ENCODE measurements at regions not wholly inside any gene's neighbourhood (a gene's known extent, or its start where the extent isn't known, plus 50 kb on each side); places are given as distances from the start of the nearest gene placed in this dataset.
"Not testable (repeated sequence)": the region's sequence is repeated elsewhere in the genome, so short reads cannot be mapped to it uniquely, and the experiment has no call there.

DNA sequence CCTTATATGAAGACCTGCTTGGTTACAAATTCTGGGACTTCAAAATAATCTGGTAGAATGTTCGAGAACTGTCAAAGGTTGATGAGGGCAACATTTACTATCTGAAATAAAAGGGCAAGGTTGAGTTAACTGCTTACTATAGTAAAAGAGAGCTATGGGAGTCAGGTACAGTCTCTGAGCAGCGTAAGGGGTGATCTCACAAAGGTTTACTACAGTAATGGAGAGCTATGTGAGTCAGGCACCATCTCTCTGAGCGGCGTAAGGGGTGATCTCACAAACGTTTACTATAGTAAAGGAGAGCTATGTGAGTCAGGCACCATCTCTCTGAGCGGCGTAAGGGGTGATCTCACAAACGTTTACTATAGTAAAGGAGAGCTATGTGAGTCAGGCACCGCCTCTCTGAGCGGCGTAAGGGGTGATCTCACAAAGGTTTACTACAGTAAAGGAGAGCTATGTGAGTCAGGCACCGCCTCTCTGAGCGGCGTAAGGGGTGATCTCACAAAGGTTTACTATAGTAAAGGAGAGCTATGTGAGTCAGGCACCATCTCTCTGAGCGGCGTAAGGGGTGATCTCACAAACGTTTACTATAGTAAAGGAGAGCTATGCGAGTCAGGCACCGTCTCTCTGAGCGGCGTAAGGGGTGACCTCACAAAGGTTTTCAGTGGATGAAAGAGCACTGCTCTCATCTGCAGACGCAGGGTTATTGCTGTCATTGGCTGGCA is 439.6 kb upstream of the B3GAT1 start:
- TF ChIP-seq, protein P1, sequence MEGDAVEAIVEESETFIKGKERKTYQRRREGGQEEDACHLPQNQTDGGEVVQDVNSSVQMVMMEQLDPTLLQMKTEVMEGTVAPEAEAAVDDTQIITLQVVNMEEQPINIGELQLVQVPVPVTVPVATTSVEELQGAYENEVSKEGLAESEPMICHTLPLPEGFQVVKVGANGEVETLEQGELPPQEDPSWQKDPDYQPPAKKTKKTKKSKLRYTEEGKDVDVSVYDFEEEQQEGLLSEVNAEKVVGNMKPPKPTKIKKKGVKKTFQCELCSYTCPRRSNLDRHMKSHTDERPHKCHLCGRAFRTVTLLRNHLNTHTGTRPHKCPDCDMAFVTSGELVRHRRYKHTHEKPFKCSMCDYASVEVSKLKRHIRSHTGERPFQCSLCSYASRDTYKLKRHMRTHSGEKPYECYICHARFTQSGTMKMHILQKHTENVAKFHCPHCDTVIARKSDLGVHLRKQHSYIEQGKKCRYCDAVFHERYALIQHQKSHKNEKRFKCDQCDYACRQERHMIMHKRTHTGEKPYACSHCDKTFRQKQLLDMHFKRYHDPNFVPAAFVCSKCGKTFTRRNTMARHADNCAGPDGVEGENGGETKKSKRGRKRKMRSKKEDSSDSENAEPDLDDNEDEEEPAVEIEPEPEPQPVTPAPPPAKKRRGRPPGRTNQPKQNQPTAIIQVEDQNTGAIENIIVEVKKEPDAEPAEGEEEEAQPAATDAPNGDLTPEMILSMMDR (IDR thresholded peaks at IDR 0.05) = not testable (repeated sequence)
- TF ChIP-seq EP300 (IDR thresholded peaks at IDR 0.05) = not testable (repeated sequence)
